Hepatocyte (in vitro differentiated cells): ENCODE measurements at regions not wholly inside any gene's neighbourhood (a gene's known extent, or its start where the extent isn't known, plus 50 kb on each side); places are given as distances from the start of the nearest gene placed in this dataset.

ENCODE experiments used
- DNase-seq: peaks from one replicate; pipeline ENCODE4 v3.0.0-alpha.2; 2016; ENCODE audit warnings: low spot score
- H2AFZ ChIP-seq: fragments of 200-600 bp; sonication (generic); 2 replicates; pipeline ENCODE4 v1.6.0; 2016; ENCODE audit warnings: antibody characterized with exemption, mild to moderate bottlenecking
- H3K27ac ChIP-seq: fragments of 200-600 bp; sonication (generic); 2 replicates; pipeline ENCODE4 v1.5.1; 2016; ENCODE audit warnings: mild to moderate bottlenecking
- H3K27me3 ChIP-seq: fragments of 200-600 bp; sonication (generic); 2 replicates; pipeline ENCODE4 v1.6.1; 2016
- H3K36me3 ChIP-seq: fragments of 200-600 bp; sonication (generic); replicated peaks from 2 replicates; pipeline ENCODE4 v1.5.1; 2016; ENCODE audit warnings: low read depth; ENCODE audit not compliant: insufficient read depth
- H3K4me1 ChIP-seq: fragments of 200-600 bp; sonication (generic); 2 replicates; pipeline ENCODE4 v1.5.1; 2016; ENCODE audit warnings: mild to moderate bottlenecking, moderate library complexity; ENCODE audit not compliant: insufficient read depth
- H3K4me2 ChIP-seq: fragments of 200-600 bp; sonication (generic); 2 replicates; pipeline ENCODE4 v1.6.0; 2016
- H3K4me3 ChIP-seq: fragments of 200-600 bp; sonication (generic); 2 replicates; pipeline ENCODE4 v1.5.1; 2016; ENCODE audit warnings: mild to moderate bottlenecking
- H3K79me2 ChIP-seq: fragments of 200-600 bp; sonication (generic); 2 replicates; pipeline ENCODE4 v1.6.0; 2017; ENCODE audit warnings: mild to moderate bottlenecking
- H3K9me2 ChIP-seq: fragments of 200-600 bp; sonication (generic); replicated peaks from 2 replicates; pipeline ENCODE4 v1.6.0; 2017; ENCODE audit warnings: mild to moderate bottlenecking; ENCODE audit not compliant: insufficient read depth
- H3K9me3 ChIP-seq: fragments of 200-600 bp; sonication (generic); 2 replicates; pipeline ENCODE4 v1.5.1; 2016; ENCODE audit warnings: low read depth, mild to moderate bottlenecking
- H4K20me1 ChIP-seq: fragments of 200-600 bp; sonication (generic); 2 replicates; pipeline ENCODE4 v1.6.0; 2016; ENCODE audit warnings: mild to moderate bottlenecking; ENCODE audit not compliant: insufficient read depth, poor library complexity, severe bottlenecking
- CTCF ChIP-seq: fragments of 200-600 bp; sonication (generic); IDR thresholded peaks from 2 replicates; pipeline ENCODE4 v1.5.1; 2016; ENCODE audit warnings: antibody characterized with exemption, mild to moderate bottlenecking; ENCODE audit not compliant: poor library complexity
- EZH2 ChIP-seq: fragments of 200-600 bp; sonication (generic); IDR thresholded peaks from 2 replicates; pipeline ENCODE4 v1.6.1; 2016; ENCODE audit warnings: antibody characterized with exemption, mild to moderate bottlenecking, borderline replicate concordance
- EZH2phosphoT487 ChIP-seq: fragments of 200-600 bp; sonication (generic); IDR thresholded peaks from one replicate; pipeline ENCODE4 v1.6.1; 2018; ENCODE audit warnings: antibody characterized with exemption, mild to moderate bottlenecking, low read depth, moderate library complexity; ENCODE audit not compliant: unreplicated experiment, severe bottlenecking
- WGBS: methylation state at CpG from one replicate; pipeline ENCODE4 v1.1.6; 2016; ENCODE audit warnings: low lambda C conversion rate; ENCODE audit errors: missing lambda C conversion rate; 5-methylcytosine and 5-hydroxymethylcytosine counted together

GRCh38 chr3:35523838-35524237 is 115.5 kb upstream of the ARPP21 start:
- DNase-seq, result no peak
- WGBS, result 78% methylated on average over 4 of the region's 4 CpGs
- Histone ChIP-seq H3K4me2 (no peak overlapping the region), H3K36me3 (no peaks in the 10 kb centered on the region), H3K79me2 (no peaks in the 10 kb centered on the region), H4K20me1 (no peaks in the 10 kb centered on the region), H3K9me3 (no peaks in the 10 kb centered on the region), H3K27me3 (no peaks in the 10 kb centered on the region), H2AFZ (no peak overlapping the region), H3K9me2 (no peaks in the 10 kb centered on the region), H3K27ac (no peak overlapping the region), H3K4me3 (no peak overlapping the region), H3K4me1 (no peaks in the 10 kb centered on the region)
- TF ChIP-seq CTCF (no peak), EZH2 (no peak), EZH2phosphoT487 (no peak)

GRCh38 chr3:35524856-35525255 is 114.5 kb upstream of the ARPP21 start:
- Histone ChIP-seq H3K9me2 (no peaks in the 10 kb centered on the region), H3K4me1 (no peaks in the 10 kb centered on the region), H3K27me3 (no peaks in the 10 kb centered on the region), H2AFZ (no peak overlapping the region), H3K4me3 (no peak overlapping the region), H3K36me3 (no peaks in the 10 kb centered on the region), H3K4me2 (no peak overlapping the region), H3K27ac (no peak overlapping the region), H3K79me2 (no peaks in the 10 kb centered on the region), H4K20me1 (no peaks in the 10 kb centered on the region), H3K9me3 (no peaks in the 10 kb centered on the region)
- DNase-seq, result no peak
- WGBS, result 70% methylated on average over 2 of the region's 2 CpGs
- TF ChIP-seq EZH2, result no peak
- TF ChIP-seq CTCF, result no peak
- no peak for TF ChIP-seq EZH2phosphoT487

- H2AFZ ChIP-seq, result no peak overlapping the region
Observed at GRCh38 chr3:35528728-35529127, 110.6 kb upstream of the ARPP21 start.

More at GRCh38 chr3:35528728-35529127, 110.6 kb upstream of the ARPP21 start:
- Histone ChIP-seq H3K27ac (peak overlapping the region; percentile 35), H3K4me3 (no peak overlapping the region), H3K4me1 (no peaks in the 10 kb centered on the region), H3K27me3 (no peaks in the 10 kb centered on the region), H3K36me3 (no peaks in the 10 kb centered on the region), H4K20me1 (no peaks in the 10 kb centered on the region), H3K9me3 (no peaks in the 10 kb centered on the region), H3K4me2 (peak overlapping the region; percentile 42), H3K9me2 (no peaks in the 10 kb centered on the region), H3K79me2 (no peaks in the 10 kb centered on the region)
- no peak for DNase-seq
- 72% methylated on average over 6 of the region's 6 CpGs for WGBS
- TF ChIP-seq EZH2 (no peak), EZH2phosphoT487 (no peak), CTCF (no peak)
